ENCODE measurements at regions not wholly inside any gene's neighbourhood (a gene's known extent, or its start where the extent isn't known, plus 50 kb on each side); places are given as distances from the start of the nearest gene placed in this dataset.

DNA sequence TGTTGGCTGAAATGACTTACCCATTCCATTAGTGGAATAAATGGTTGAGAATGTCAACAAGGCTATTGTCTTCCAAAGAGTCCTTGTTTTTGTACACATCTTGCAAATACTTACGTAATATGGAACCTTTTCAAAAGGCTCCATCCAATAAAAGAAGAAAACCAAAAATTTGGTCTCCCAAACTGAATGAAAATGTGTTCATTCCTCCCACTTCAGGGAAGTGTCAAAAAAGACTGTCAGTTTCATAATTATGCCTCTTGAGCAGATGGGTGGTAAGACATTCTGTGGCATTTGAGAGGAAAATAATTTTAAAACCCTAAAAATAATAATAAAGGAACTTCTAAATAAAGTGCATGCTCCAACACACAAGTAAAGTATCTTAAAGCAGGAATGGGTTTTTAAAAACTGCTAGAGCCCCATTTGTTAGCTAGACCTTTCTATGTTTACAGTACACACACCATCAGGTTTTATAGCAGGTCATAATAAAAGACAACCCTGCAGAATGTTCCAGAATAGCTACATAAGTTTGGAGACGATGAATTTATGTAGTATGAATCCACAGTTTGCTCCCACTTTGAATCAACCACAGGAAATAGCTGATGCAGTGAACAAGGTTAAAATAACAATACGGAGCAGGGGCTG is 843.7 kb downstream of the LRRTM4 start:
- no peak for TF ChIP-seq CTCF (IDR thresholded peaks at IDR 0.05)
- intact Hi-C loops (cut with DNase I; ENCODE audit: low total_unique reads), result no loop called here
- no peak overlapping the region for H3K4me3 ChIP-seq (ENCODE audit: low read depth, poor library complexity, severe bottlenecking)
- 42 to 51% methylated on average over 3 of the region's 3 CpGs for WGBS, 2 donors
- no peak for DNase-seq (ENCODE audit: low spot score in 2 of 2)

- H3K4me3 ChIP-seq (ENCODE audit: low read depth, poor library complexity, severe bottlenecking), result no peak overlapping the region
- no peak for DNase-seq (ENCODE audit: low spot score in 2 of 2)
- intact Hi-C loops (cut with DNase I; ENCODE audit: low total_unique reads), result no loop called here
- TF ChIP-seq POLR2A (IDR thresholded peaks at IDR 0.05) (no peak), CTCF (IDR thresholded peaks at IDR 0.05) (no peak)
These were observed 847.0 kb downstream of the LRRTM4 start for GRCh38 chr2:76675212-76675611.

GRCh38 chr2:76672798-76673197 is 849.4 kb downstream of the LRRTM4 start:
- intact Hi-C loops (cut with DNase I; ENCODE audit: low total_unique reads), result no loop called here

DNA sequence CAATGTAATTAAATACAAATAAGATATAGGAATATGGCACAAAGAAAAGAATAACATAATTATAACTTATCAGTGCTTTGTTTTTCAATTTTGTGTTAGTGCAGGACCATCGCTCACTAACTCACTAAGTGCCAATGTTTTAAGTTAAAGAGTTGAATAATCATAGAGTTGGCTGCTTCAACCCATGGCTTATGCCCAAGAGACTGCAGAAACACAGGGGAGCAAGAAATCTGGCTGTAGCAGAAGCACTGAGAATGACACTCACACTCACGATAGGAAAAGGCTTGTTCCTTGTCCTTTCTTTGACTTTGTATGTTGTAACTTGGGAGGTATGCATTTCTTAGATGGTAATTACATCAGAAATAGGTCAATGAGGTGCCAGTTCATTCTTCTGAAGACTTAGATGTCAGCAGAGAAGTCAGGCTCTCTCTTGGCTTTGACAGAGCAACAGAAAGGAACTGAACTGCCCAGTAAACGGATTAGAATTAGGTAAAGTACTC is 852.2 kb downstream of the LRRTM4 start:
- 57 to 60% methylated on average over 3 of the region's 3 CpGs for WGBS, 2 donors
- intact Hi-C loops (cut with DNase I; ENCODE audit: low total_unique reads), result no loop called here
- no peak for DNase-seq (ENCODE audit: low spot score in 2 of 2)

More at GRCh38 chr2:76672798-76673197, 849.4 kb downstream of the LRRTM4 start:
- WGBS, 2 donors, result 81 to 88% methylated on average over 2 of the region's 2 CpGs
- DNase-seq (ENCODE audit: low spot score in 2 of 2), result no peak
- no peak for TF ChIP-seq POLR2A (IDR thresholded peaks at IDR 0.05)
- no peak for TF ChIP-seq CTCF (IDR thresholded peaks at IDR 0.05)
- H3K4me3 ChIP-seq (ENCODE audit: low read depth, poor library complexity, severe bottlenecking), result no peak overlapping the region

DNA sequence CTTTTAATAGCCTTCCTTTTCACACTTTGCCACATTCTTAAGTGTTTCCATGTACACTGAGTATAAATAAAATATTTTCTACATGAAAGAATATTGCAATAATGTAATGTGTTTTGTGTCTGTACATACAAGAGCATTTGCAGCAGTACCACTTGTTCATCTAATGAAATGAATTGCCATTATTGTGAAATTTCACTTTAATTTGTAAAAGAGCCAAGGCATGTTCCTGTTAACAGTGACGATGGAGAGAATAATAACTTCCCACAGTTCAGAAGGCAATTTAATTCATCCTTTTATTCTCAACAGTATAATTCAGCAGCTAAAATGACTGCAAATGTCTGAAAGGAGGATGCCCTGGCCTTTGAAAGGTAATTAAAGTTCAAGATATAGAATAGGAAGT is 853.9 kb downstream of the LRRTM4 start:
- TF ChIP-seq CTCF (IDR thresholded peaks at IDR 0.05) (no peak), POLR2A (IDR thresholded peaks at IDR 0.05) (no peak)
- DNase-seq (ENCODE audit: low spot score in 2 of 2), result no peak
- intact Hi-C loops (cut with DNase I; ENCODE audit: low total_unique reads), result no loop called here
- H3K4me3 ChIP-seq (ENCODE audit: low read depth, poor library complexity, severe bottlenecking), result no peak overlapping the region
- WGBS, 2 donors, result 23 to 42% methylated on average over 1 of the region's 1 CpG

More for the DNA sequence above, 852.2 kb downstream of the LRRTM4 start:
- TF ChIP-seq CTCF (IDR thresholded peaks at IDR 0.05) (no peak), POLR2A (IDR thresholded peaks at IDR 0.05) (no peak)
- H3K4me3 ChIP-seq (ENCODE audit: low read depth, poor library complexity, severe bottlenecking), result no peak overlapping the region

GRCh38 chr2:76667821-76668271 is 854.3 kb downstream of the LRRTM4 start:
- TF ChIP-seq CTCF (IDR thresholded peaks at IDR 0.05), result no peak
- no peak for TF ChIP-seq POLR2A (IDR thresholded peaks at IDR 0.05)
- no peak for DNase-seq (ENCODE audit: low spot score in 2 of 2)
- intact Hi-C loops (cut with DNase I; ENCODE audit: low total_unique reads), result no loop called here
- 26 to 36% methylated on average over 8 of the region's 8 CpGs for WGBS, 2 donors
- no peak overlapping the region for H3K4me3 ChIP-seq (ENCODE audit: low read depth, poor library complexity, severe bottlenecking)
